Mucosa of rectum (tissue), 2 donors: ENCODE measurements at regions not wholly inside any gene's neighbourhood (a gene's known extent, or its start where the extent isn't known, plus 50 kb on each side); places are given as distances from the start of the nearest gene placed in this dataset.

Source experiments
- H3K27ac ChIP-seq, 2 donors: one replicate each; pipeline ENCODE4 v1.7.0; 2013; ENCODE audit warnings: inconsistent platforms in 2 of 2, low read depth in 2 of 2, low read length in 2 of 2
- H3K27me3 ChIP-seq, 2 donors: one replicate each; pipeline ENCODE4 v1.7.0; 2013; ENCODE audit warnings: low read length in 2 of 2; ENCODE audit not compliant: control insufficient read depth in 2 of 2, insufficient read depth in 2 of 2
- H3K36me3 ChIP-seq, 2 donors: one replicate each; pipeline ENCODE4 v1.7.0; 2013; ENCODE audit warnings: low read length in 2 of 2; ENCODE audit not compliant: control insufficient read depth in 2 of 2, insufficient read depth in 2 of 2
- H3K4me1 ChIP-seq, 2 donors: one replicate each; pipeline ENCODE4 v1.7.0; 2013; ENCODE audit warnings: low read length in 2 of 2, mild to moderate bottlenecking in 1 of 2; ENCODE audit not compliant: control insufficient read depth in 2 of 2, insufficient read depth in 2 of 2
- H3K4me3 ChIP-seq, 2 donors: one replicate each; pipeline ENCODE4 v1.7.0; 2013; ENCODE audit warnings: low read length in 2 of 2
- H3K9ac ChIP-seq, 2 donors: one replicate each; pipeline ENCODE4 v1.7.0; 2013; ENCODE audit warnings: low read length in 2 of 2, low read depth in 1 of 2, mild to moderate bottlenecking in 1 of 2
- H3K9me3 ChIP-seq, 2 donors: one replicate each; pipeline ENCODE4 v1.7.0; 2013; ENCODE audit warnings: low read length in 2 of 2; ENCODE audit not compliant: control insufficient read depth in 2 of 2
- donor health status: healthy.
- donor health status: Normal muscosa, but diverticular disease.

GRCh38 chr13:30038884-30039283 lies 188.5 kb upstream of the UBL3 start:
- Histone ChIP-seq H3K4me3 (no peak overlapping the region), H3K36me3 (no peaks in the 10 kb centered on the region), H3K27me3 (no peaks in the 10 kb centered on the region), H3K9ac (no peak overlapping the region), H3K27ac (no peak overlapping the region), H3K9me3 (no peaks in the 10 kb centered on the region), H3K4me1 (peaks cover 6 to 12% of the 10 kb centered on the region in 2 donors)

GRCh38 chr13:30037766-30038165 lies 187.3 kb upstream of the UBL3 start:
- no peaks in the 10 kb centered on the region for H3K27me3 ChIP-seq
- H3K4me3 ChIP-seq: no peak overlapping the region
- no peak overlapping the region for H3K9ac ChIP-seq
- H3K4me1 ChIP-seq: peaks cover 2 to 6% of the 10 kb centered on the region in 2 donors
- no peaks in the 10 kb centered on the region for H3K9me3 ChIP-seq
- no peak overlapping the region for H3K27ac ChIP-seq
- no peaks in the 10 kb centered on the region for H3K36me3 ChIP-seq

GRCh38 chr13:30037306-30037705 lies 186.9 kb upstream of the UBL3 start:
- H3K4me3 ChIP-seq: no peak overlapping the region
- H3K27me3 ChIP-seq: no peaks in the 10 kb centered on the region
- no peaks in the 10 kb centered on the region for H3K36me3 ChIP-seq
- H3K9me3 ChIP-seq: no peaks in the 10 kb centered on the region
- no peak overlapping the region for H3K27ac ChIP-seq
- H3K9ac ChIP-seq: no peak overlapping the region
- peaks cover 0 to 2% of the 10 kb centered on the region in 2 donors for H3K4me1 ChIP-seq

GRCh38 chr13:30034458-30034795 lies 184.0 kb upstream of the UBL3 start:
- no peaks in the 10 kb centered on the region for H3K4me1 ChIP-seq
- H3K9ac ChIP-seq: no peak overlapping the region
- H3K9me3 ChIP-seq: no peaks in the 10 kb centered on the region
- H3K4me3 ChIP-seq: no peak overlapping the region
- H3K27me3 ChIP-seq: peaks cover 0 to 2% of the 10 kb centered on the region in 2 donors
- no peaks in the 10 kb centered on the region for H3K36me3 ChIP-seq
- H3K27ac ChIP-seq: no peak overlapping the region

- no peaks in the 10 kb centered on the region for H3K9me3 ChIP-seq
- H3K4me3 ChIP-seq: no peak overlapping the region
- H3K27ac ChIP-seq: no peak overlapping the region
- H3K4me1 ChIP-seq: no peaks in the 10 kb centered on the region
- H3K36me3 ChIP-seq: no peaks in the 10 kb centered on the region
- H3K27me3 ChIP-seq: peaks cover 0 to 2% of the 10 kb centered on the region in 2 donors
- H3K9ac ChIP-seq: no peak overlapping the region
These were observed 183.5 kb upstream of the UBL3 start for GRCh38 chr13:30033681-30034457.

GRCh38 chr13:30032263-30032662 lies 181.8 kb upstream of the UBL3 start:
- Histone ChIP-seq H3K4me3 (no peak overlapping the region), H3K36me3 (no peaks in the 10 kb centered on the region), H3K9me3 (no peaks in the 10 kb centered on the region), H3K27me3 (peaks cover 0 to 2% of the 10 kb centered on the region in 2 donors), H3K9ac (no peak overlapping the region), H3K4me1 (no peaks in the 10 kb centered on the region), H3K27ac (no peak overlapping the region)

GRCh38 chr13:30031488-30031887 lies 181.1 kb upstream of the UBL3 start:
- no peak overlapping the region for H3K4me3 ChIP-seq
- H3K27me3 ChIP-seq: peaks cover 0 to 2% of the 10 kb centered on the region in 2 donors
- H3K27ac ChIP-seq: no peak overlapping the region
- H3K4me1 ChIP-seq: no peaks in the 10 kb centered on the region
- no peak overlapping the region for H3K9ac ChIP-seq
- no peaks in the 10 kb centered on the region for H3K36me3 ChIP-seq
- no peaks in the 10 kb centered on the region for H3K9me3 ChIP-seq

- Histone ChIP-seq H3K27ac (no peak overlapping the region), H3K4me1 (no peaks in the 10 kb centered on the region)
These were observed 179.8 kb upstream of the UBL3 start for GRCh38 chr13:30030141-30030750.

GRCh38 chr13:30027569-30028455 lies 177.4 kb upstream of the UBL3 start:
- Histone ChIP-seq H3K27ac (no peak overlapping the region), H3K4me3 (no peak overlapping the region), H3K27me3 (peaks cover 0 to 2% of the 10 kb centered on the region in 2 donors), H3K9ac (no peak overlapping the region), H3K36me3 (no peaks in the 10 kb centered on the region), H3K9me3 (no peaks in the 10 kb centered on the region), H3K4me1 (no peaks in the 10 kb centered on the region)

More at GRCh38 chr13:30030141-30030750, 179.8 kb upstream of the UBL3 start:
- Histone ChIP-seq H3K36me3 (no peaks in the 10 kb centered on the region), H3K4me3 (no peak overlapping the region), H3K9me3 (no peaks in the 10 kb centered on the region), H3K9ac (no peak overlapping the region), H3K27me3 (peaks cover 0 to 2% of the 10 kb centered on the region in 2 donors)

GRCh38 chr13:30026909-30027308 lies 176.5 kb upstream of the UBL3 start:
- Histone ChIP-seq H3K27me3 (peaks cover 0 to 2% of the 10 kb centered on the region in 2 donors), H3K4me1 (no peaks in the 10 kb centered on the region), H3K9me3 (no peaks in the 10 kb centered on the region)

More at GRCh38 chr13:30026909-30027308, 176.5 kb upstream of the UBL3 start:
- Histone ChIP-seq H3K4me3 (no peak overlapping the region), H3K36me3 (no peaks in the 10 kb centered on the region), H3K9ac (no peak overlapping the region), H3K27ac (no peak overlapping the region)
